ENCODE measurements at regions not wholly inside any gene's neighbourhood (a gene's known extent, or its start where the extent isn't known, plus 50 kb on each side); places are given as distances from the start of the nearest gene placed in this dataset.
"Not testable (repeated sequence)": the region's sequence is repeated elsewhere in the genome, so short reads cannot be mapped to it uniquely, and the experiment has no call there.

- Histone ChIP-seq H3K9me3 (no peaks in the 10 kb centered on the region), H3K4me3 (no peak overlapping the region), H3K27ac (no peak overlapping the region), H3K36me3 (no peaks in the 10 kb centered on the region), H3K27me3 (no peaks in the 10 kb centered on the region), H3K4me1 (no peaks in the 10 kb centered on the region)
- WGBS, 2 donors (ENCODE audit: low coverage in 1 of 2) = 92% methylated on average over 2 of the region's 2 CpGs
- intact Hi-C loops (cut with DNase I; ENCODE audit: low total_unique reads) (no loop called here), in situ Hi-C loops (cut with MboI; ENCODE audit: low pct_ligation_motif_present in 1 of 4, low pct_unique_long_range_greater_than_20kb in 1 of 4, low sequenced_read_pairs in 3 of 4) (no loop called here)
- TF ChIP-seq CTCF (IDR thresholded peaks at IDR 0.05) (no peak), EP300 (IDR thresholded peaks at IDR 0.05; ENCODE audit: low read depth) (no peak)
- DNase-seq = no peak
Measured at GRCh38 chr14:43674273-43674672, 832.8 kb downstream of the FSCB start.

- Histone ChIP-seq H3K36me3 (no peaks in the 10 kb centered on the region), H3K4me3 (no peak overlapping the region), H3K27me3 (no peaks in the 10 kb centered on the region), H3K4me1 (no peaks in the 10 kb centered on the region), H3K9me3 (no peaks in the 10 kb centered on the region), H3K27ac (no peak overlapping the region)
- intact Hi-C loops (cut with DNase I; ENCODE audit: low total_unique reads) (loop anchor here (1.0 kb wide), 1 partner anchor 9 kb away; no protein-coding TSS in a partner anchor), in situ Hi-C loops (cut with MboI; ENCODE audit: low pct_ligation_motif_present in 1 of 4, low pct_unique_long_range_greater_than_20kb in 1 of 4, low sequenced_read_pairs in 3 of 4) (no loop called here)
- WGBS, 2 donors (ENCODE audit: low coverage in 1 of 2) = 68 to 77% methylated on average over 3 of the region's 3 CpGs
- TF ChIP-seq EP300 (IDR thresholded peaks at IDR 0.05; ENCODE audit: low read depth) = no peak
- TF ChIP-seq CTCF (IDR thresholded peaks at IDR 0.05) = no peak
- no peak for TF ChIP-seq POLR2A (IDR thresholded peaks at IDR 0.05)
- TF ChIP-seq POLR2AphosphoS5 (IDR thresholded peaks at IDR 0.05) = no peak
- no peak for DNase-seq
Measured at GRCh38 chr14:43671716-43672485, 835.2 kb downstream of the FSCB start.

- Histone ChIP-seq H3K27me3 (no peaks in the 10 kb centered on the region), H3K27ac (no peak overlapping the region), H3K36me3 (no peaks in the 10 kb centered on the region), H3K4me1 (no peaks in the 10 kb centered on the region), H3K4me3 (no peak overlapping the region), H3K9me3 (no peaks in the 10 kb centered on the region)
- DNase-seq = no peak
- 18 to 31% methylated on average over 1 of the region's 1 CpG for WGBS, 2 donors (ENCODE audit: low coverage in 1 of 2)
- TF ChIP-seq EP300 (IDR thresholded peaks at IDR 0.05; ENCODE audit: low read depth) (no peak), CTCF (IDR thresholded peaks at IDR 0.05) (no peak), POLR2AphosphoS5 (IDR thresholded peaks at IDR 0.05) (no peak), POLR2A (IDR thresholded peaks at IDR 0.05) (no peak)
- intact Hi-C loops (cut with DNase I; ENCODE audit: low total_unique reads) (no loop called here), in situ Hi-C loops (cut with MboI; ENCODE audit: low pct_ligation_motif_present in 1 of 4, low pct_unique_long_range_greater_than_20kb in 1 of 4, low sequenced_read_pairs in 3 of 4) (no loop called here)
Measured at GRCh38 chr14:43669355-43669754, 837.7 kb downstream of the FSCB start.

GRCh38 chr14:43665570-43666267, 841.4 kb downstream of the FSCB start:
- Histone ChIP-seq H3K4me1 (no peaks in the 10 kb centered on the region), H3K4me3 (no peak overlapping the region), H3K27ac (no peak overlapping the region), H3K9me3 (no peaks in the 10 kb centered on the region), H3K27me3 (no peaks in the 10 kb centered on the region), H3K36me3 (no peaks in the 10 kb centered on the region)
- in situ Hi-C loops (cut with MboI; ENCODE audit: low pct_ligation_motif_present in 1 of 4, low pct_unique_long_range_greater_than_20kb in 1 of 4, low sequenced_read_pairs in 3 of 4) (no loop called here), intact Hi-C loops (cut with DNase I; ENCODE audit: low total_unique reads) (no loop called here)
- no peak for DNase-seq
- WGBS, 2 donors (ENCODE audit: low coverage in 1 of 2) = 86% methylated on average over 9 of the region's 9 CpGs; no CpG with 5 or more reads in 1 of the 2 donors
- TF ChIP-seq EP300 (IDR thresholded peaks at IDR 0.05; ENCODE audit: low read depth) (no peak), CTCF (IDR thresholded peaks at IDR 0.05) (no peak), POLR2AphosphoS5 (IDR thresholded peaks at IDR 0.05) (no peak), POLR2A (IDR thresholded peaks at IDR 0.05) (no peak)

GRCh38 chr14:43655194-43655593, 851.9 kb downstream of the FSCB start:
- H3K4me1 ChIP-seq; H3K27ac ChIP-seq; H3K9me3 ChIP-seq; H3K4me3 ChIP-seq; DNase-seq; intact Hi-C loops (cut with DNase I; ENCODE audit: low total_unique reads); H3K27me3 ChIP-seq; H3K36me3 ChIP-seq; in situ Hi-C loops (cut with MboI; ENCODE audit: low pct_ligation_motif_present in 1 of 4, low pct_unique_long_range_greater_than_20kb in 1 of 4, low sequenced_read_pairs in 3 of 4): not testable (repeated sequence)
- 82 to 100% methylated on average over 1 to 2 of the region's 2 CpGs for WGBS, 2 donors (ENCODE audit: low coverage in 1 of 2)
